ENCODE measurements at regions not wholly inside any gene's neighbourhood (a gene's known extent, or its start where the extent isn't known, plus 50 kb on each side); places are given as distances from the start of the nearest gene placed in this dataset.

DNA sequence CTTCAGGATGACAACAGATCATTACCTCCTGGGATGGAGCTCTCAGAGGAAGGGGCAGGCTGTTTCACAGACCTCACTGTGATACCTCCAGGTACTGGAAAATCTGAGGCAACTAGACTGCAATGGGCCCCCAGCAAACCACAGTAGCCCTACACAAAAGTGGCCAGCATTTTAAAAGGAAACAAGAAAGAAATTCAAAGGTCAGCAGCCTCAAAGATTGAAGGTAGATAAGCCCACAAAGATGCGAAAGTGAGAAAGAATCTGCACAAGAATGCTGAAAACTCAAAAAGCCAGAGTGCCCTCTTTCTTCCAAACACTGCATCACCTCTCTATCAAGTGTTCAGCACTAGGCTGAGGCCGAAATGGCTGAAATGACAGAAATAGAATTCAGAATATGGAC lies 499.5 kb upstream of the CHAC2 start:
- no peaks in the 10 kb centered on the region for H3K27me3 Mint-ChIP-seq (ENCODE audit: insufficient read depth, low read depth, poor library complexity)

GRCh38 chr2:53265544-53266299 lies 501.9 kb upstream of the CHAC2 start:
- no peak for ATAC-seq
- Mint-ChIP-seq H3K9me3 (0 out of 3 replicates have a peak, but pooled peaks cover 3% of the 10 kb centered on the region), H3K4me3 (no peak overlapping the region), H3K36me3 (ENCODE audit: low read depth) (no peaks in the 10 kb centered on the region; the same call in 1 of the 3 replicates), H3K27ac (peak overlapping the region; percentile 41; the same call in 1 of the 2 replicates), H3K27me3 (ENCODE audit: insufficient read depth, low read depth, poor library complexity) (no peaks in the 10 kb centered on the region), H3K4me1 (peaks cover 10% of the 10 kb centered on the region; the same call in 2 of the 3 replicates)
- no peaks in the 10 kb centered on the region for H4K20me1 ChIP-seq (replicated peaks; ENCODE audit: insufficient read depth)
- H2AFZ ChIP-seq: no peak overlapping the region
- no peaks in the 10 kb centered on the region for H3F3A ChIP-seq (replicated peaks; ENCODE audit: low read depth)
- H3K27ac ChIP-seq (ENCODE audit: low read depth): no peak overlapping the region
- no peaks in the 10 kb centered on the region for H3K36me3 ChIP-seq (ENCODE audit: insufficient read depth)
- no peaks in the 10 kb centered on the region for H3K27me3 ChIP-seq (ENCODE audit: insufficient read depth)
- H3K9me2 ChIP-seq (ENCODE audit: insufficient read depth): peaks cover 3% of the 10 kb centered on the region; the same call in 1 of the 2 replicates
- H3K4me2 ChIP-seq: no peak overlapping the region
- no peak for DNase-seq (ENCODE audit: low spot score)
- no peaks in the 10 kb centered on the region for H3K79me2 ChIP-seq (replicated peaks; ENCODE audit: insufficient read depth)
- no peaks in the 10 kb centered on the region for H3K4me1 ChIP-seq (ENCODE audit: insufficient read depth)
- H3K4me3 ChIP-seq: no peak overlapping the region
- TF ChIP-seq REST (IDR thresholded peaks at IDR 0.05; ENCODE audit: unreplicated experiment) (no peak), CREB1 (CRISPR knock-in tag; IDR thresholded peaks at IDR 0.05; ENCODE audit: low read depth) (no peak), ZNF114 (CRISPR knock-in tag; IDR thresholded peaks at IDR 0.05) (no peak), NANOG (IDR thresholded peaks at IDR 0.05; ENCODE audit: borderline replicate concordance) (no peak), EZH2 (IDR thresholded peaks at IDR 0.05; ENCODE audit: low read depth, unreplicated experiment) (no peak)

More for the DNA sequence above, 499.5 kb upstream of the CHAC2 start:
- no peaks in the 10 kb centered on the region for H3F3A ChIP-seq (replicated peaks; ENCODE audit: low read depth)
- no peaks in the 10 kb centered on the region for H3K27me3 ChIP-seq (ENCODE audit: insufficient read depth)
- Mint-ChIP-seq H3K27ac (no peak overlapping the region), H3K36me3 (ENCODE audit: low read depth) (no peaks in the 10 kb centered on the region; the same call in none of the 3 replicates), H3K4me1 (peaks cover 10% of the 10 kb centered on the region; the same call in 2 of the 3 replicates), H3K4me3 (no peak overlapping the region), H3K9me3 (no peaks in the 10 kb centered on the region; the same call in 2 of the 3 replicates)
- H3K4me1 ChIP-seq (ENCODE audit: insufficient read depth): no peaks in the 10 kb centered on the region
- H2AFZ ChIP-seq: peak overlapping the region; percentile 93
- no peak overlapping the region for H3K4me3 ChIP-seq
- H3K4me2 ChIP-seq: no peak overlapping the region
- DNase-seq (ENCODE audit: low spot score) (peak; percentile 42), ATAC-seq (peak; percentile 55)
- H3K79me2 ChIP-seq (replicated peaks; ENCODE audit: insufficient read depth): no peaks in the 10 kb centered on the region
- H3K27ac ChIP-seq (ENCODE audit: low read depth): no peak overlapping the region
- TF ChIP-seq CTCF (conservative IDR thresholded peaks at IDR 0.05; ENCODE audit: low read depth in 2 of 2): peak; percentile 51 to 64
- TF ChIP-seq POLR2AphosphoS5 (IDR thresholded peaks at IDR 0.05; ENCODE audit: low read depth): no peak
- no peaks in the 10 kb centered on the region for H3K9me2 ChIP-seq (ENCODE audit: insufficient read depth)
- H4K20me1 ChIP-seq (replicated peaks; ENCODE audit: insufficient read depth): no peaks in the 10 kb centered on the region
- H3K36me3 ChIP-seq (ENCODE audit: insufficient read depth): no peaks in the 10 kb centered on the region

Data from GM23338 (cell line).